GM19351 (cell line): ENCODE measurements at regions not wholly inside any gene's neighbourhood (a gene's known extent, or its start where the extent isn't known, plus 50 kb on each side); places are given as distances from the start of the nearest gene placed in this dataset.

Experiments
- ATAC-seq: cut with Tn5 transposase; IDR thresholded peaks from one replicate; pipeline ENCODE4 v1.9.1; 2021; ENCODE audit warnings: mild to moderate bottlenecking, moderate library complexity; ENCODE audit not compliant: unreplicated experiment

DNA sequence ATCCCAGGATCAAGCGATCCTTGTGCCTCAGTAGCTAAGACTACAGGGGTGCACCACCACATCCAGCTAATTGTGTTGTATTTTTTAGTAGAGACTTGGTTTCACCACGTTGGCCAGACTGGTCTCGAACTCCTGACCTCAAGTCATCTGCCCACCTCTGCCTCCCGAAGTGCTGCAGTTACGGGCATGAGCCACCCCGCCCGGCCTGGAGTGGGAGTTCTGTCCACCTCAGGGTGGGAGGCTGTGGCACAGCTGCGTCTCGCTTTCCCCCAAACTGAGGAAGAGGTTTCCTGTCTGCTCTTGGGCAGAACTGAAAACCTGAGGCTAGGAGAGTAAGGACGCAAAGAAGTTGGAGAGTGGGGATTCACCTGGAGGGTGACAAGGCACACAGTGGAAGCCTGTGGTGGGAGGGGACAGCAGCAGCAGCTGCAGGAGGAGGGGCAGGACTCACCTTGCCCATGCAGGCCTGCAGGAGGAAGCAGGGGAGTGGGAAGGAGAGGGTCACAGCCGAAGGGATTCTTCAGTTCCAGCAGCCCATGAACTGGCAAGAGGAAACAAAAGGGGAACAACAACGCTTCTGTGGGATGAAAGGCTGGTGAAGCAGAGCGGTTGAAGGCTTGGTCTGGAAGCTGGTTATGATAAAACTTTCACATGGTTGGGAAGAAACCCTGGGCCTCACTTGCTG, 181.4 kb downstream of the GAS1 start:
- ATAC-seq, result no peak

DNA sequence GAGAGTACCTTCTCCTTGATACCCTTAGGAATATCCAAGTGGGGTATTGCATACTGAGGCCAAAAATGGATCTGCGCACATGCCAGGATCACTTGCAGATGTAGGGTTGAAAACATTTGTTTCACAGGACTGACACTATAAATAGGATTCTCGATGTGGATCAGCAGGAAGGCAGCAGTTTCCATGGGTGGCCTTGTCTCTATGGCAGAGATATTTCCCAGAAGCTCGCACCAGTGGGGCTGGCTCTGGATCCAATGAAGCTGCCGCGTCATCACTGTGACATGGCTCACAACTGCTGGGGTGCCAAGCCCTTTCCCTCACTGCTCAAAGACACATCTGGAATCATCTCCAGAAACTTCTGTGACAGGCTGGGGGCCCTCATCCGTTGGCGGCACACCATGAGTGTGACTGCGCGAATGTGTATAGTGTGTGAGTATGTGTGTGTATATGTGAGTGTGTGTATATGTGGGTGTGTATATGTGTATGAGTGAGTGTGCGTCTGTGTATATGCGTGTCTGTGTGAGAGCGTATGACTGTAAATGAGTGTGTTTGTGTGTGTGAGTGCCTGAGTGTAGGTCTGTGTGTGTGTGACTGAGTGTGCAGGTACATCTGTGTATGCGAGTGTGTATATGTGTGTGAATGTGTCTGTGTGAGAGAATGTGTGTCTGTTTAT, 182.5 kb downstream of the GAS1 start:
- no peak for ATAC-seq

DNA sequence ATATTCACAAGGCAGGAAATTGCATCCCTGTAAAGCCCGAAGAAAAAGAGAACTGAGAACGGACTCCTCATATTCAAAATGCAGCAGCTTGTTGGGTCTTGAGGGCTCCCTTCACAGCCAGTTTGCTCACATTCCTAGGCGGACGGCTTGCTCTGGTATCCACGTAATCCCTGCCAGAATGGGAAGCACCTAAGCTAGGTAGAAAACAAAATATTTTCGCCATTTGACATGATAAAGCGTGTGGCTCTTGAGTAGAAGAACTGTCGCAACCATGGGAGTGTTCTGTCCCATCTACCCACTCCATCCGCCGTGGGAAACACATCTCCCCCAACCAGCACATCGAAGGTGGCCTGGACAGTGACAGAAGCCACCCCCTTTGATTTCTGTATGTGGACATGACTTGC, 183.1 kb downstream of the GAS1 start:
- no peak for ATAC-seq

DNA sequence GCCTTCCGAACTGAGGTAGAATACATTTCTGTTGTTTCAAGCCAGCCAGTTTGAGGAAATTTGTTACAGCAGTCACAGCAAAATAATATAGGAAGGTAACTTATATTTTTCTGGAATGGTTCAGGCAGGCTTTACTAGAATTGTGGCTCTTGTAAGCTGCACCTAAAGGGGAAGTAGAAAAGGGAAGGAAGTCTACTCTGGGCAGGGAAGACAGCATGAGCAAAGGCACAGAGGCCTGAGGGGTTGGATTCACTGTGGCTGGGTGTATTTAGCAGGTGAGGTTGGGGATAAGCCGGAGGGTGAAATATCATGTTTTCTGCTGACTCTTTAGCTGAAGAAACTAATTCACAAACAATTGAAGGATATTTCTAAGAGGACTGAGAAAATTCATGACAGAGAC, 183.5 kb downstream of the GAS1 start:
- no peak for ATAC-seq

- ATAC-seq, result no peak
Measured at GRCh38 chr9:86757382-86757720, 190.0 kb downstream of the GAS1 start.

DNA sequence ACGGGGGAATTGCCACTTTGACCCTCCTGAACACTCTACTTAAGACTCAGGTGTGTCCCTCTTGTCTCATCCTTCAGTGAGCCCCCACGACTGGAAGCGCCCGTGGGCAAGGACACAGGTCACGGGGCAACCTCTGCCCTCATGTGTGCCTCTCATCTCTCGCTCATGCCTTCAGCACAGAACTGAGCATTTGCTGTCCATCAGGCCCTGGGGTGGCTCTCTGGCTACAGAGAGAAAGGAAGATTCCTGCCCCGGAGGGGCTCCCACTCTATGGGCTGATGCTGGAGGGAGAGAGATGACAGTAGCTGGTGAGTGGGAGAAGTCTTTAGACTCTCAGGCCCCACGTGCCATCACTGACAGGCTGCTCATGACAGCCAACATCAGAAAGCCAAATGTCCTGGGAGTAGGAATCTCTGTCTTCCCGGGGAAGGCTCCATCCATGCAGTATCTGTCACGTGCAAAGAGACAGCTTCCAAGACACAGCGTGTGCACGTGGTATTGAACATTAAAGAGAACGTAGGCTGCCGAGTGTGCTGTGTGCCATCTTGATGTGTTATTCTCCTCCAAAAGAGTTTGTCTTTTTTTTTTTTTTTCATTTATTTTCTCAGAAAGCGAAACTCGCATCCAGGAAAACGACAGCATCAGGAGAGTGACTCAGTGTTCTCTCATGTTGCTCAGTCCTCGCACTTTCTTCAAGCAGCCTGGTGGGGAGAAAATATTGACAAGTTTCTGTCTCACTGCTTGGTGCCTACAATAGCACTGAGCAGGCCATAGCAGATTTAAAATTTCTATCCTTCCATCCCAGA, 190.5 kb downstream of the GAS1 start:
- no peak for ATAC-seq

DNA sequence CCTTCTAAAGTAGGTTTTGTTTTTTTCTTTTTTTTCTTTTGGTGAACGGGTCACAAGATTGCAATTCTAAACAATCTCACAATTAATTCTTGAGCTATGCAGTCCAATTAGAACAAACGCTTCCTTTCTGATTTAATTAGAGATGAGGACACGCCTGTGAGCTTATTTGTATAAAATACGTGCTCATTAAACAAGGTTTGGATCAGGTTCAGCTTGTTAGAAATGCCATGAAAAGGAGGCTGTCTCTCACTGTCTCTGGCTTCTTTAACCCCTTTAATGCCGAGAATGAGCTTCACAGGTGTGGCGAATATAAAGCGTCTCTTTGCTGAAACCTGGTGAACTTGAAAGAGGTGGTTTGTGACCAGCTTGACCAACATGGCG, 191.8 kb downstream of the GAS1 start:
- ATAC-seq, result no peak

DNA sequence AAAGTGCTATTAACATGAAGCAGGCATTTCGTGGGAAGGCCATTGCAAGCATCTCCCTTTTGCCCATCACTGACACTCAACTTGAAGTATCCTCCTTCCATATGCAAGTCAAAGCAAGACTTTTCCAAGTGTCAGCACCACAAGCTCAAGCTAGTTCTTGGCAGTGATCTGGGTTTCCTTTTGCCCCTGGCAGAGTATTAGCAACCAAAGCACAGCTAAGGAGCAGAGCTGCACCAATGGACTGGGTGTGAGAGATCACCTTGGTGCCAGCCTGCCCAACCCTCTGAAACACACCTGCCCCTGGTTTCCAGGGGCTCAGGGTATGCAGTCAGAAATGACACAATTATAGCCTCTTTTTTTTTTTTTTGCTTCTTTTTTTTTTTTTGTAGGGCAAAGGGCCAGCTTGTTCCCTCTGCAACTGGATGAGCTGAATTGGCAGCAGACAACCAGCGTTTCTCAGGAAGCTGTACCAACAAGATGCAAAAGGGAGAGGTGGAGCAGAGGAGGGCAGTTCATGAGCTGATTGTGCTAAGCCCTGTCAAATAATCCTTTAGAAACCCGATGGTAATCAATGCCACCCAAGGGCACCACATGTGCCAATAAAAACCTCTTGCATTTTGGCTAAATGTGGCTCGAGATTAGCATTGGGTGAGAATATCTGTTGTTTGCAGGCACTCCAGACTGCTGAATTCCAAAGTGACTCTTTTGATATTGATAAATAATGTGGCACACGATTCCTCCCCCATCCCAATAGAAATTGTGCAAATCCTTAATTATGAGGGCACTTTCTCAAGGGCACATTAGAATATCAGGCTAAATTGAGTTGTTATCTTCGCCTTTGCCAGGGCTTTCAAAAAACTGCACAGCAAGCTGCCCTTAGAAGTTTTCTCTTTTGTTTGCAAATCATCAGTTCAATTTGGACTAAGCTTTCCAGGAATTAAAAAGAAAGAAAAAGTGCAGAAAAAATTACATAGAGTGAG, 192.4 kb downstream of the GAS1 start:
- no peak for ATAC-seq

DNA sequence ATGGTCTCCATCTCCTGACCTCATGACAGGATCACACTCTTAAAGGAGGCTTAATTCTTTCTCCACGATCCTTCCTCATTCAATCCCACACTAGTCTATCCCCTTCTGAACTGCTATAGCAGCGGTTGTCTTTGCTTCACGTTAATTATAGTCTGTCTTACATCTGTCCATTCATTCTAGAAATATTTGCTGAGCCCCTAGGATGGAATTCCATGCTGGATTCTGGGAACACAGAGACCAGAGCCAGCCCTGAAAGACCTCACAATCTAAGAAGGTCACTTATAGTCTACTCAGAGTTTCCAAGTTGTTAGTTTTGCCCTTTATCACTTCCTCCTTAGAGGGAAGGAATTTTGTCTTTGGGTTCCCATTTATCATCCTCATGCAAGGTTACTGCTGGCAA, 193.5 kb downstream of the GAS1 start:
- no peak for ATAC-seq

GRCh38 chr9:86752733-86753132, 194.6 kb downstream of the GAS1 start:
- ATAC-seq, result no peak

DNA sequence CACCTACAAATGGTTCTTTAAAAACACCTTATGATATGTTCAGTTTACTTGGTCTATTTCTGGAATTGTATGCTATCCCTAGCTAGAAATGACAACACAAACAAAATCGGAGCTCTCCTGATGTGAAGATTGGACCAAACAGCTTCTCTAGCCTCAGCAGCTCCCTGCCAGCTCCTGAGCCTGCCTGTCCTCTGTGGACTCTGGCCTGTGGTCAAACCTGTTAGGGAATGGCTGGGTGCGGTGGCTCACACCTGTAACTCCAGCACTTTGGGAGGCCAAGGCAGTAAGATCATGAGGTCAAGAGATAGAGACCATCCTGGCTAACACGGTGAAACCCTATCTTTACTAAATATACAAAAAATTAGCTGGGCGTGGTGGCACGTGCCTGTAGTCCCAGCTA, 195.3 kb downstream of the GAS1 start:
- ATAC-seq, result no peak

DNA sequence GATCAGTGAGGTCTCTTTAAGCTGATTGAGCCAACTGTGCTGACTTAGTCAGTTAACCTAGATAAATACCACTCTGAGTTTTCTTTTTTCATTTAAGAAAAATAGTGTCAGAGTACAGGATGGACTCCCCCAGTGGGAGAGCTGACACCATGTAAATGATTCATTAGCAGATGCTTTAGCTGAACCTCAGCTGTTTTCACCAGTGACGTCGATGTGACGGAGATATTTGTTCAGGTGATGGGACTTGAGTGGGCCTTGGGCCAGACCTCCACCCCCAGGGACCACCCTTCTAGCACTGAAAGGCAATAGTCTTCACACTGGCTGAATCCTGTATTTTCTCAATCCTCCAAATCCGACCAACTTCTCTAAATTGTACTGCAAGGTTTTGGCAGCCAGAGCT, 196.1 kb downstream of the GAS1 start:
- ATAC-seq, result no peak

GRCh38 chr9:86749894-86750255, 197.4 kb downstream of the GAS1 start:
- ATAC-seq, result no peak

DNA sequence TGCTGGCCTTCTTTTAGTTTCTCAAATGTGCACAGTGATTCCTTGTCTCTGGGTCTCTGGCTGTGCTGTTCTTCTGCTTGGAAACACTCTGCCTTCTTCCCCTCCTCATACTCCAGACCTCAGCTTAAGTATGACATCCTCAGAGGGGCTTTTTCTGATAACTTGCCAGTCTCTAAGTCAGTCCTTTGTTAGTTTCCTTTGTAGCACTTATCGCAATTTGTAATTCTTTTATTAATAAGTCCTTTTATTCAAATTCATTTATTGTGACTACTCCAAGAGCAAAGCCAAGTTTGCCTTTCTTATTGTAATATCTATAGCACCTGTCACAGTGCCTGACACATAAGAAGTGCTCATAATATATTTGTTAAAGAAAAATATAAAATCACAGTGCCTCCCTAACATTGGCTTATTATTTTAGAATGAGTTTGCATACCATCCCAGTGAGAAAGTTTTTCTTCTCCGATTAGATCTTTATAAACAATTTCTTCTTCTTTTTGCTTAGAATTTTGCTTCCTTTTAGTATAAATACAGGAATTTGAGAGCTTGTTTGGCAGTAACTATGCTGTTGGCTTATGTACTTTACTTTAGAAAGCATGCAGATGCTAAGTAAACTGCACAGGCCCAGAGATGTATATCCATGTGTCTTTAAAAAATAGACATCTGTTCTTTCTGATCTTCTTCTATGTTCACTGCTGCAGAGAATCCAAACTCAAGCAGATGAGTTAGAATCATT, 198.0 kb downstream of the GAS1 start:
- ATAC-seq, result no peak

GRCh38 chr9:86747711-86748110, 199.6 kb downstream of the GAS1 start:
- ATAC-seq, result no peak

DNA sequence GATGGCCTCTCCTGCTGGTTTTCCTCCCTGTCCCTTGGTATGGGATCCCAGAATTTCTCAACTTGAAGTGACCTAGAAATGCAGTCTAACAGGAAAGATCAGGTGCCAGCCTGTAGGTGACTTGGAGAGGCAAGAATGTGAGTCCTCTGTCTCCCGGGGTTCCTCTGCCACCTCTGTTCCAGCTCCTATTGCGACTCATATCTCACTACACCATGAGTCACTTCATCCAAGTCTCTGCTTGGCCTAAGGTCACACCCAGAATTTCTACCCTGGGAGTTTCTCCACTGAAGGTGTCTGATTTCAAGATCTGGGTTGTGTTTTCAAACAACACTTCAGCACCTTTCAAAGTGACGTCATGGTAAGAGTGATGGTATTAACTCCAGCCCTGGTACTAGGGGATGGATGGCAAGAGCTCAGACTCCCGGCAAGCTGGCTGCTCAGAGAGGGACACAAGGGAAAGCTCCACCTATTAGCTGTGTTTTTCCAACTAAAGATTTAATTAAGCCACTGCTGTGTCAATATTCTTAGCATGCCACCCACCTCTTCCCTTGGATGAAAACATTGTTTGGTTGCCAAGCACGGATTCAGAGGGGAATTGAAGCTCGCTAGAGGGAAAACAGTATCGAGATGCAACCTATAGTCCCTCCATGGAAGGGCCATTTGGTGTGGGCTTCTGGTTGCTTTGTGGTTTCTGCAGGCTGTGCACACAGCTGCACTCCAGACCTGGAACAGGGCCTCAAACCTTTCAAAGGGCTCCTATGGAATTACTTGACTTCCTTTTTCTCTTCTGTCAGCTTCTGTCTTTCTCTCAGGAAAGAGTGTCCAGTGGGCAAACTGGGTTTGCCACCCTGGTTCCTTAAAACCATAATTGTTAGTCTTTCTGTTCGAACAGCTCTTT, 205.7 kb downstream of the GAS1 start:
- ATAC-seq, result no peak

DNA sequence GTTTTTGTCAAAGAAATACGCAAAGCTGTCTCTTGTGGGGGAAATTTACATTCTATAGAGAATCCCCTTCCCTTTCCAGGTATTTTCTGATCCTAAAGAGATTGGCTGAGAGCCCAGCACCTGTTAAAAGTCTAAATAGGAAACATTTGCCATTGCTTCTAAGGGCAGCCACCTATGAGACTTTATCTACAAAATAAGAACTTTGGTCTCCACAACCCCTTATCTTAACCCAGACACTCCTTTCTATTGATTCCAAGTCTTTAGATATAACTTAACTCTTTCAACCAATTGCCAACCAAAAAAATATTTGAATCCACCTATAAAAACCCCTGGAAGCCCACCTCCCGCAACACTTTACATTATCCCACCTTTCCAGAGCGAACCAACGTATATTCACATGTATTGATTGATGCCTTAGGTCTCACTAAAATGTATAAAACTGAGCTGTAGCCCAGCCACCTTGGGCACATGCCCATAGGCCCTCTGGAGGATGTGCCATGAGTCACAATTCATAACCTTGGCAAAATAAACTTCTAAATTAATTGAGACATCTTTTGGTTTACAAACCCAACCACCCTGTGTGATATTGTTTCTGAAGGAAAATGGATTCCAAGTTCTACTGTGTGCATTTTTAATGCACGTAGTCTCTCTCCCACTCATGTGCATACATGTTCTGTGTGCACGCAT, 211.4 kb downstream of the GAS1 start:
- ATAC-seq, result no peak

- no peak for ATAC-seq
Measured at GRCh38 chr9:86734771-86735170, 212.5 kb downstream of the GAS1 start.

- ATAC-seq, result no peak
Measured at GRCh38 chr9:86733929-86734328, 213.4 kb downstream of the GAS1 start.
